Central memory CD8-positive, alpha-beta T cell (primary cell): ENCODE measurements at regions not wholly inside any gene's neighbourhood (a gene's known extent, or its start where the extent isn't known, plus 50 kb on each side); places are given as distances from the start of the nearest gene placed in this dataset.

ENCODE experiments used
- ATAC-seq: fragments of 150-1000 bp; cut with Tn5 transposase; replicated peaks from 2 replicates; pipeline ENCODE4 v1.10.0; 2022; ENCODE audit warnings: mild to moderate bottlenecking, moderate FRiP score, moderate number of reproducible peaks; ENCODE audit not compliant: poor library complexity, severe bottlenecking; ENCODE audit errors: extremely low read depth
- DNase-seq, 2 donors: peaks; one replicate each; pipeline ENCODE4 v3.0.0; 2021; ENCODE audit warnings: low spot score in 2 of 2
- H3K27ac Mint-ChIP-seq: one replicate; pipeline ENCODE4 v1.8.0; 2022; ENCODE audit warnings: low read depth, mild to moderate bottlenecking, moderate library complexity, mixed read lengths
- H3K27me3 Mint-ChIP-seq: one replicate; pipeline ENCODE4 v1.8.0; 2022; ENCODE audit warnings: mixed read lengths
- H3K36me3 Mint-ChIP-seq: one replicate; pipeline ENCODE4 v1.8.0; 2022; ENCODE audit warnings: mild to moderate bottlenecking, moderate library complexity, mixed read lengths; ENCODE audit not compliant: insufficient read depth
- H3K4me1 Mint-ChIP-seq: one replicate; pipeline ENCODE4 v1.8.0; 2022; ENCODE audit warnings: mixed read lengths
- H3K4me3 Mint-ChIP-seq: one replicate; pipeline ENCODE4 v1.8.0; 2022; ENCODE audit warnings: mild to moderate bottlenecking, moderate library complexity, mixed read lengths
- H3K9me3 Mint-ChIP-seq: one replicate; pipeline ENCODE4 v1.8.0; 2022; ENCODE audit warnings: mixed read lengths

GRCh38 chr1:56309065-56309464 lies 270.3 kb downstream of the PLPP3 start:
- Mint-ChIP-seq H3K4me1 (no peaks in the 10 kb centered on the region), H3K27ac (no peak overlapping the region), H3K9me3 (peaks cover 20% of the 10 kb centered on the region), H3K4me3 (no peak overlapping the region), H3K36me3 (no peaks in the 10 kb centered on the region), H3K27me3 (no peaks in the 10 kb centered on the region)
- no peak for DNase-seq
- no peak for ATAC-seq

- no peaks in the 10 kb centered on the region for H3K36me3 Mint-ChIP-seq
- DNase-seq: no peak
- H3K27me3 Mint-ChIP-seq: no peaks in the 10 kb centered on the region
- no peak for ATAC-seq
- H3K4me1 Mint-ChIP-seq: no peaks in the 10 kb centered on the region
- no peak overlapping the region for H3K27ac Mint-ChIP-seq
- H3K9me3 Mint-ChIP-seq: peaks cover 5% of the 10 kb centered on the region
- no peak overlapping the region for H3K4me3 Mint-ChIP-seq
Measured at GRCh38 chr1:56304975-56305374, 274.4 kb downstream of the PLPP3 start.

GRCh38 chr1:56303805-56304204 lies 275.6 kb downstream of the PLPP3 start:
- ATAC-seq: no peak
- Mint-ChIP-seq H3K36me3 (no peaks in the 10 kb centered on the region), H3K4me3 (no peak overlapping the region), H3K27ac (no peak overlapping the region), H3K4me1 (no peaks in the 10 kb centered on the region), H3K9me3 (peaks cover 5% of the 10 kb centered on the region), H3K27me3 (no peaks in the 10 kb centered on the region)
- DNase-seq: no peak

GRCh38 chr1:56302878-56303277 lies 276.5 kb downstream of the PLPP3 start:
- Mint-ChIP-seq H3K27ac (no peak overlapping the region), H3K4me1 (no peaks in the 10 kb centered on the region)

GRCh38 chr1:56301791-56302190 lies 277.6 kb downstream of the PLPP3 start:
- no peaks in the 10 kb centered on the region for H3K27me3 Mint-ChIP-seq
- ATAC-seq: no peak
- no peaks in the 10 kb centered on the region for H3K9me3 Mint-ChIP-seq
- H3K27ac Mint-ChIP-seq: no peak overlapping the region
- no peak overlapping the region for H3K4me3 Mint-ChIP-seq
- no peaks in the 10 kb centered on the region for H3K4me1 Mint-ChIP-seq
- no peak for DNase-seq
- no peaks in the 10 kb centered on the region for H3K36me3 Mint-ChIP-seq

More at GRCh38 chr1:56302878-56303277, 276.5 kb downstream of the PLPP3 start:
- no peaks in the 10 kb centered on the region for H3K27me3 Mint-ChIP-seq
- H3K4me3 Mint-ChIP-seq: no peak overlapping the region
- H3K9me3 Mint-ChIP-seq: peaks cover 5% of the 10 kb centered on the region
- DNase-seq (no peak), ATAC-seq (no peak)
- no peaks in the 10 kb centered on the region for H3K36me3 Mint-ChIP-seq

GRCh38 chr1:56300836-56301235 lies 278.5 kb downstream of the PLPP3 start:
- DNase-seq (no peak), ATAC-seq (no peak)
- Mint-ChIP-seq H3K4me3 (no peak overlapping the region), H3K4me1 (no peaks in the 10 kb centered on the region), H3K27ac (no peak overlapping the region), H3K9me3 (no peaks in the 10 kb centered on the region), H3K36me3 (no peaks in the 10 kb centered on the region), H3K27me3 (no peaks in the 10 kb centered on the region)

GRCh38 chr1:56298866-56299265 lies 280.5 kb downstream of the PLPP3 start:
- Mint-ChIP-seq H3K27ac (no peak overlapping the region), H3K9me3 (peaks cover 6% of the 10 kb centered on the region), H3K4me1 (no peaks in the 10 kb centered on the region), H3K27me3 (no peaks in the 10 kb centered on the region), H3K36me3 (no peaks in the 10 kb centered on the region), H3K4me3 (no peak overlapping the region)
- ATAC-seq: no peak
- no peak for DNase-seq

- ATAC-seq (no peak), DNase-seq (no peak)
- Mint-ChIP-seq H3K27ac (no peak overlapping the region), H3K36me3 (no peaks in the 10 kb centered on the region), H3K9me3 (peaks cover 6% of the 10 kb centered on the region), H3K4me3 (no peak overlapping the region), H3K27me3 (no peaks in the 10 kb centered on the region), H3K4me1 (no peaks in the 10 kb centered on the region)
Measured at GRCh38 chr1:56297904-56298303, 281.5 kb downstream of the PLPP3 start.

- DNase-seq (no peak), ATAC-seq (no peak)
- Mint-ChIP-seq H3K4me3 (no peak overlapping the region), H3K27me3 (no peaks in the 10 kb centered on the region), H3K4me1 (no peaks in the 10 kb centered on the region), H3K27ac (no peak overlapping the region), H3K9me3 (peaks cover 6% of the 10 kb centered on the region), H3K36me3 (no peaks in the 10 kb centered on the region)
Measured at GRCh38 chr1:56297208-56297607, 282.2 kb downstream of the PLPP3 start.

- Mint-ChIP-seq H3K4me1 (no peaks in the 10 kb centered on the region), H3K27ac (no peak overlapping the region), H3K27me3 (no peaks in the 10 kb centered on the region), H3K9me3 (peaks cover 6% of the 10 kb centered on the region), H3K36me3 (no peaks in the 10 kb centered on the region), H3K4me3 (no peak overlapping the region)
- DNase-seq: no peak
- ATAC-seq: no peak
Measured at GRCh38 chr1:56295949-56296929, 283.1 kb downstream of the PLPP3 start.

- H3K4me3 Mint-ChIP-seq: no peak overlapping the region
- DNase-seq: no peak
- no peaks in the 10 kb centered on the region for H3K36me3 Mint-ChIP-seq
- H3K9me3 Mint-ChIP-seq: peaks cover 10% of the 10 kb centered on the region
- ATAC-seq: no peak
- no peaks in the 10 kb centered on the region for H3K4me1 Mint-ChIP-seq
- H3K27ac Mint-ChIP-seq: no peak overlapping the region
- H3K27me3 Mint-ChIP-seq: peaks cover 8% of the 10 kb centered on the region
Measured at GRCh38 chr1:56291374-56291919, 287.9 kb downstream of the PLPP3 start.

- Mint-ChIP-seq H3K4me3 (no peak overlapping the region), H3K27ac (no peak overlapping the region), H3K9me3 (peaks cover 7% of the 10 kb centered on the region), H3K27me3 (peaks cover 8% of the 10 kb centered on the region), H3K36me3 (no peaks in the 10 kb centered on the region), H3K4me1 (no peaks in the 10 kb centered on the region)
- ATAC-seq (no peak), DNase-seq (no peak)
Measured at GRCh38 chr1:56289260-56289659, 290.1 kb downstream of the PLPP3 start.

GRCh38 chr1:56287721-56288120 lies 291.6 kb downstream of the PLPP3 start:
- ATAC-seq (no peak), DNase-seq (no peak)
- Mint-ChIP-seq H3K9me3 (peaks cover 5% of the 10 kb centered on the region), H3K36me3 (no peaks in the 10 kb centered on the region), H3K27ac (no peak overlapping the region), H3K27me3 (peaks cover 8% of the 10 kb centered on the region), H3K4me1 (no peaks in the 10 kb centered on the region), H3K4me3 (no peak overlapping the region)
